BLaER1 treated with 17β-estradiol and CSF1 and Interleukin-3, amounts not matched to agents 10 nM and 100 nM (cell line): ENCODE measurements at regions not wholly inside any gene's neighbourhood (a gene's known extent, or its start where the extent isn't known, plus 50 kb on each side); places are given as distances from the start of the nearest gene placed in this dataset.

Experiments
- H3K27ac ChIP-seq, 11 experiments: shearing (Covaris generic); formaldehyde crosslinking; 2 replicates each; pipeline ENCODE4 v1.8.1; 2022
- H3K27me3 ChIP-seq, 11 experiments: shearing (Covaris generic); formaldehyde crosslinking; 2 replicates each; pipeline ENCODE4 v1.8.1; 2022
- H3K36me3 ChIP-seq, 11 experiments: shearing (Covaris generic); formaldehyde crosslinking; 2 replicates each; pipeline ENCODE4 v1.8.1; 2022
- H3K4me1 ChIP-seq, 10 experiments: shearing (Covaris generic); formaldehyde crosslinking; 2 replicates each; pipeline ENCODE4 v1.8.1; 2022
- H3K4me2 ChIP-seq, 11 experiments: shearing (Covaris generic); formaldehyde crosslinking; 2 replicates each; pipeline ENCODE4 v1.8.1; 2022
- H3K4me3 ChIP-seq, 10 experiments: shearing (Covaris generic); formaldehyde crosslinking; 2 replicates each; pipeline ENCODE4 v1.8.1; 2022
- H3K9ac ChIP-seq, 11 experiments: shearing (Covaris generic); formaldehyde crosslinking; 2 replicates each; pipeline ENCODE4 v1.8.1; 2022
- H3K9me3 ChIP-seq, 11 experiments: shearing (Covaris generic); formaldehyde crosslinking; replicated peaks in 1 of 11; 2 replicates each; pipeline ENCODE4 v1.8.1; 2022
- H4K20me1 ChIP-seq, 11 experiments: shearing (Covaris generic); formaldehyde crosslinking; 2 replicates each; pipeline ENCODE4 v1.8.1; 2022
- Cebpa-rat ChIP-seq, 11 experiments: shearing (Covaris generic); IDR thresholded peaks; 2 replicates each; pipeline ENCODE4 v1.8.1; 2022

DNA sequence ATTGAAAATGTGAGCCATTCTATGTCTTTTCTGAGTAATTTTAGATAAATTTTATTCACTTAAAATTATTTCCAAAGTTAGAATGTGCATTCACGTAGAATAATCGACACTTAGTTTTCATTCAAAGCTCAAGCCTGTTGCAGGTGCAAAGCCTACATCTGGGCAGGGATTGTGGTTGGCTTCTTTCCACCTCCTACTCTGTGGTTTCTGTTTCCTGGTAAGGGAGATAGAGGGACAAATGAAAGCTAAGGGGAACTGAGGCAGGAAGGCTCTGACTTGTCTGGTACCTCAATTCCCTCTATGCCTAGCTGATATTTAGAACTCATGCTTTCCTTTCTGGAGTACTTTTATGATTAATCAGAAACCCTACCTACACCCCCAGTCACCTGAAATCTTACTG is 251.2 kb upstream of the DPYD start:
- no peak for TF ChIP-seq Cebpa-rat (IDR thresholded peaks at IDR 0.05)
- H3K36me3 ChIP-seq: no peaks in the 10 kb centered on the region
- peak overlapping the region in 9 of 11 experiments; percentile 7 to 51 (median 34); a peak in 10 of 22 replicates for H3K4me2 ChIP-seq
- no peak overlapping the region for H3K4me3 ChIP-seq
- no peak overlapping the region for H3K27ac ChIP-seq
- H3K4me1 ChIP-seq: peaks cover 0 to 9% (median 6%) of the 10 kb centered on the region in 10 experiments; a peak in 11 of 20 replicates
- no peaks in the 10 kb centered on the region for H3K27me3 ChIP-seq
- no peak overlapping the region for H3K9ac ChIP-seq
- no peaks in the 10 kb centered on the region for H4K20me1 ChIP-seq
- no peaks in the 10 kb centered on the region for H3K9me3 ChIP-seq

DNA sequence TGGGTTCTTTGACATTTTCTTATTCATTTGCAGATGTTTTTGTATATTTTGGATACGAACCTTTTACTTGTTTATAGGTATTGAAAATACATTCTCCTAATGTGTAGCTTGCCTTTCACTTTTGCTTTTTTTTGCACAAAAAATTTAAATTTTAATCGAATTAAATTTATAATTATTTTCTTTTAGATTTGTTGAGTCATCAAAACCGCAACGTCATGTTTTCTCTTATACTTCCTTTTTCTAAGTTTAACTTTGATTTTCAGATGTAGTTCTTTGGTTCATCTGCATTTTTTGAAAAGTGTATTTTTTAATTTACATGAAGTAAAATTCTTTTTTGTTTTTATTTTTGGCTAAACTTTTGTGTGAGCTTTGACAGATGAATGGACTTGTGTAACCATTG is 243.7 kb upstream of the DPYD start:
- H3K9ac ChIP-seq: no peak overlapping the region
- peaks cover 0 to 12% (median 4%) of the 10 kb centered on the region in 10 experiments; a peak in 10 of 20 replicates for H3K4me1 ChIP-seq
- H3K4me3 ChIP-seq: no peak overlapping the region
- H3K27ac ChIP-seq: peak overlapping the region in 1 of 11 experiments; percentile 9; a peak in 2 of 22 replicates
- peak overlapping the region in 5 of 11 experiments; percentile 7 to 58 (median 25); a peak in 6 of 22 replicates for H3K4me2 ChIP-seq
- no peak for TF ChIP-seq Cebpa-rat (IDR thresholded peaks at IDR 0.05)
- no peaks in the 10 kb centered on the region for H3K27me3 ChIP-seq
- no peaks in the 10 kb centered on the region for H3K9me3 ChIP-seq
- no peaks in the 10 kb centered on the region for H3K36me3 ChIP-seq
- H4K20me1 ChIP-seq: no peaks in the 10 kb centered on the region

DNA sequence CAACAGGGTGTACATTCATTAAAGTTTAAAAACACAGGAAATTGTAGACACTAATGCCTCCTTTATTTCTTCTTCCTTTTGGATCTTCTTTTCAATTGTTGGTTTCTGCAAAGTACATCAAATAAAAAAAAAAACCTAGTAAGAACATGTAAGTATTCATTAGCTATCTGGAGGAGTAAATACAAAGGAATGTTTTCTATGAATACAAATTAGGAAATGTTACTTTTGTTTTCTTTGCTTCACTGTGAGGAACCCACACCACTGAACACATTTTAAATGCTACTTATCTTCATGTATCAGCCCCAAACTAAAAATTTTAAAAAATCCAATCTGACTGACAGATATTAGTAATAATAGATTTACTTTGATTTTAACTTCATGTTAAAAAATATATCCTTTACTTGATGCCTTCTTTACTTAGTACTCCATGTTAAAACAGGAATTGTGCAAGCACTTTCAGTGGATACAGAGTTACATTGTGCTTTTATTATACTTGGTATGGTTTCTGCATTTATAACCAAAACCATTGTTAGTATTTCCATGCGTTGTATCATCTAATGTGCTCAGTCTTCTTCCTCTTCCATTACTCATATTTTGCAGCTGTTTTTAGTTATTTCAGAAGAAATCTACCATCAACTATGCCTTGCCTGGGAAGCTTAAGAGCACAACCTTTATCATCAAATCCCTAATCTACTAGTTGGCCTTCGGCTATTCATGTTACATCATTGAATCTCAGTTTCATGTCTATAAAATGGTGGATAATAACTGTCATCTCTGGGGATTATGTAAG is 236.9 kb upstream of the DPYD start:
- no peaks in the 10 kb centered on the region for H3K27me3 ChIP-seq
- no peak overlapping the region for H3K27ac ChIP-seq

DNA sequence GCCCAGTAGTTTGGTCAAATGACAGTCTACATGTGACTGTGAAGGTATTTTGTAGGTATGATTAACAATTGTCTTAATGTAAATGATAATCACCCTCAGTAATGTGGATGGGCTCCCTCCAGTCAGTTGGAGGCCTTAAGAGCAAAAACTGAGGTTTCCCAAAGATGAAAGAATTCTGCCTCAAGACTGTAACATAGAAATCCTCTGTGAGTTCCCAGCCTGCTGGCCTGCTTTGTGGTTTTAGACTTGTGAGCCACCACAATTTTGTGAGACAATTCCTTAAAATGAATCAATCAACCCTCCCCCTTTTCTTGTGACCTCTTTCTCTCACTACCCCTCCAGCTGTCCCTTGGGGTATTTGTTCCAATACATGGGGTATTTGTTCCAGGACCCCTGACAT is 226.4 kb upstream of the DPYD start:
- H3K9ac ChIP-seq: no peak overlapping the region
- no peak for TF ChIP-seq Cebpa-rat (IDR thresholded peaks at IDR 0.05)
- no peaks in the 10 kb centered on the region for H3K4me1 ChIP-seq
- H3K36me3 ChIP-seq: no peaks in the 10 kb centered on the region
- H3K4me2 ChIP-seq: no peak overlapping the region
- H3K9me3 ChIP-seq: peaks cover 0 to 16% (median 4%) of the 10 kb centered on the region in 11 experiments; a peak in 7 of 22 replicates
- no peak overlapping the region for H3K27ac ChIP-seq
- H3K27me3 ChIP-seq: no peaks in the 10 kb centered on the region
- H3K4me3 ChIP-seq: no peak overlapping the region
- H4K20me1 ChIP-seq: no peaks in the 10 kb centered on the region

More for the DNA sequence above, 236.9 kb upstream of the DPYD start:
- no peak for TF ChIP-seq Cebpa-rat (IDR thresholded peaks at IDR 0.05)
- Histone ChIP-seq H3K9ac (no peak overlapping the region), H3K4me3 (no peak overlapping the region), H4K20me1 (no peaks in the 10 kb centered on the region), H3K4me2 (no peak overlapping the region), H3K9me3 (0 out of 22 replicates have a peak, but pooled peaks cover 0 to 4% (median 0%) of the 10 kb centered on the region in 11 experiments), H3K36me3 (no peaks in the 10 kb centered on the region), H3K4me1 (no peaks in the 10 kb centered on the region)

DNA sequence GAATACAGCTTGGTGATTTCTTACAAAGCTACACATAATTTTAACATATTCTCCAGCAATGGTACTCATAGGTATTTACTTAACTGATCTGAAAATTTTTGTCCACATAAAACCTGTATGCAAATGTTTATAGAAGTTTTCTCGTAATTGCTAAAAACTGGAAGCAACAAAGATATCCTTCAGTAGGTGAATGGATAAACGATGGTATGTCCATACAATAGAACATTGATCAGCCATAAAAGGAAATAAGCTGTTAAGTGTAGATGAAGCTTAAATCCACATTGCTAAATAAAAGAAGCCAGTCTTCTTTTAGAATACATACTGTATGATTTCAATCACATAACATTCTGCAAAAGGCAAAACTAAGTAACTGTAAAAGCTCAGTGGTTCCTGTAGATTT is 224.8 kb upstream of the DPYD start:
- Histone ChIP-seq H3K27me3 (no peaks in the 10 kb centered on the region), H3K27ac (no peak overlapping the region), H3K4me2 (no peak overlapping the region), H4K20me1 (no peaks in the 10 kb centered on the region), H3K36me3 (no peaks in the 10 kb centered on the region), H3K9ac (no peak overlapping the region), H3K9me3 (peaks cover 0 to 6% (median 0%) of the 10 kb centered on the region in 11 experiments; a peak in 2 of 22 replicates), H3K4me1 (no peaks in the 10 kb centered on the region), H3K4me3 (no peak overlapping the region)
- TF ChIP-seq Cebpa-rat (IDR thresholded peaks at IDR 0.05): no peak

DNA sequence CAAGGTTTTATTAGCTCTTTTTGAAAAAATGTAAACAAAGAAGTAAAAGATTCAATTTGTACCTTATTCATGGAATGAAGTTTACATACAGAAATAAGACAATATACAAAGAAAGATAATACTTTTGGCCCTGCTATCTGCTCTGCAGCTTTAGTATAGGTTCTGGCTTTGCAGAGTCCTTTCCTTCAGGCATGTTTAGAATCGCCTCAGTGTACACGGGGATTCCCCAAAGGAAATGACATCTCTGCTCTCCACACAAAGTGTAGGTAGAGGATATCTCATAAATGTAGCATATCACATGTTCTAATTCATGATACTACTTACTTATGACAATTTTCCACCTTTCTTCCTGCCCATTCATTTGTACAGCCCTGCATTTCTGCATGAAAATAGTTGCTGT is 222.6 kb upstream of the DPYD start:
- Histone ChIP-seq H4K20me1 (no peaks in the 10 kb centered on the region), H3K27ac (no peak overlapping the region), H3K9ac (no peak overlapping the region), H3K9me3 (no peaks in the 10 kb centered on the region), H3K4me2 (no peak overlapping the region), H3K4me3 (no peak overlapping the region), H3K27me3 (no peaks in the 10 kb centered on the region), H3K4me1 (no peaks in the 10 kb centered on the region), H3K36me3 (no peaks in the 10 kb centered on the region)
- TF ChIP-seq Cebpa-rat (IDR thresholded peaks at IDR 0.05): no peak

DNA sequence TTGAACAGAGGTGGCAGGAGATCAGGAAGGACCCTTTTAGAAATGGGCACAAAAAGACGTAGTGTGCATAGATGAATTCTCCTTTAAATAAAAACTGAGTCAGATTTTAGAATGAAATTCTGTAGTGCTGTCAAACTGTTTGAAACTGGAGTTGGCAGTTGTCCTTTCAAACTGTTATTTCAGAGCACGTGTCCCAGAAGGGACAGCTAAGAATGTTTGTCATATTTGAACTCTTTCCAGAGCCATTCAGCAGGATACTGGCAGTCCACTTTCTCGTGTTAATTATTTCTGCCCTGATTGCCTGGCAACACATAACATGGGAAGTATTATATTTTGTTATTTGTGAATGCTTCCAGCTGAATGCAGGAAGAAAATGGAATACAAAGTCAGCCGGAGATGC is 212.3 kb upstream of the DPYD start:
- Histone ChIP-seq H3K27me3 (no peaks in the 10 kb centered on the region), H3K4me1 (no peaks in the 10 kb centered on the region), H3K9me3 (no peaks in the 10 kb centered on the region), H3K27ac (no peak overlapping the region), H4K20me1 (no peaks in the 10 kb centered on the region), H3K36me3 (no peaks in the 10 kb centered on the region), H3K9ac (no peak overlapping the region), H3K4me3 (no peak overlapping the region), H3K4me2 (no peak overlapping the region)
- TF ChIP-seq Cebpa-rat (IDR thresholded peaks at IDR 0.05): no peak

DNA sequence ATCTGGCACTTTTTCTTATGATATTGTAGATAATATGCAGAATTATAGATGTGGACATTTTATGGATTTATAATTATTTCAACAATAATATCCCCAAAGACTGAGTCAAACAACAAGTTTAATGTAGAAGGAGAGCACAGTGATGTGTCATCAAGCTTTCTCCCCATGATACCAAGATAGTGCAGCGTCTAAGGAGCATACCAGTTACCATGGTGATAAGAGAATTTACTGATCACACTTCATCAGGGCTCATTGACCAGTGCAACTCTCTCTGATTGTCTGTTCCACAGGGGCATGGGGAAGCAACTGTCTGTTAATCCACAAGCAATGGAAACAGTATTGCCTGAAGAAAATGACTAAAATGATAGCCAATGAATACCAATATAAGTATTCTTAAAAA is 209.6 kb upstream of the DPYD start:
- no peak overlapping the region for H3K9ac ChIP-seq
- H3K4me1 ChIP-seq: no peaks in the 10 kb centered on the region
- no peaks in the 10 kb centered on the region for H3K9me3 ChIP-seq
- TF ChIP-seq Cebpa-rat (IDR thresholded peaks at IDR 0.05): no peak
- no peaks in the 10 kb centered on the region for H3K36me3 ChIP-seq
- H3K27me3 ChIP-seq: no peaks in the 10 kb centered on the region
- no peak overlapping the region for H3K27ac ChIP-seq
- H3K4me3 ChIP-seq: no peak overlapping the region
- H3K4me2 ChIP-seq: no peak overlapping the region
- no peaks in the 10 kb centered on the region for H4K20me1 ChIP-seq

DNA sequence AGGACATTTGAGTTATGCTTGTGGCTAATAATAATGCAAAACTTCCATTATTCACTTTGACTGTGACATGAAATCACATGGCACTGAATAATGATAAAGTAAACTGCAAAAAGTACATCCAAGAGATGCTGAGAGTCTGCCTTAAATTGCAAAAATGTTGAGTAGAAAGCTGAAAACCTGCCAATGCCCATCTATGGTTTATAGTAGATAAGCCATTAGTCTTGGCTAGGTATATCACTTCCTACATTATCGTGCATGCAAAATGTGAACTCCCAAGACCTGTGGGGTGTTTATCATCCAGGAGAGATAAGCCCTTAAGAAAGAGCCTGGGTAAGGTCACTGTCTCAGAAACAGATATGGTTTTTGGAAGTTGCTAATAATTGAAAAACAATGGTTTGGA is 208.7 kb upstream of the DPYD start:
- no peaks in the 10 kb centered on the region for H4K20me1 ChIP-seq
- no peaks in the 10 kb centered on the region for H3K27me3 ChIP-seq
- no peaks in the 10 kb centered on the region for H3K36me3 ChIP-seq
- no peaks in the 10 kb centered on the region for H3K4me1 ChIP-seq
- no peak for TF ChIP-seq Cebpa-rat (IDR thresholded peaks at IDR 0.05)
- H3K27ac ChIP-seq: no peak overlapping the region
- no peak overlapping the region for H3K9ac ChIP-seq
- H3K4me3 ChIP-seq: no peak overlapping the region
- H3K4me2 ChIP-seq: no peak overlapping the region
- H3K9me3 ChIP-seq: no peaks in the 10 kb centered on the region

DNA sequence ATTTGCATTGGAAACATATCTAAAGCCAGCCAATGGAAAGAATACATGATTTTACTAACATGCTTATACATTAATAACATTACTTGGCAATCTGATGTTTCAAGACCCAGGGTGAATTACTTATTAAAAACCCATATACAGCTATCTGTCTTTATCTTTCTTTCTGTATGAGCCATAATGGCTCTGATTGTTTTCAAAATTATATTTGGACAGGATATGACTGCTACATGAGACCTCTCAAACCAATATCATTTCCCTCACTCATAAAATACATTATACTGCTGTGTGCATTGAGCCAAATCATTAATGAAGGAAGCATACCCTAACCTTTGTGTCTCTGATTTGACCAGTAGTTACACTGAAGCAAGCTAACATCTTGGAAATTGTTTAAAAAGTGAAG is 205.9 kb upstream of the DPYD start:
- TF ChIP-seq Cebpa-rat (IDR thresholded peaks at IDR 0.05): no peak
- H3K9me3 ChIP-seq: no peaks in the 10 kb centered on the region
- no peak overlapping the region for H3K9ac ChIP-seq
- H3K27ac ChIP-seq: no peak overlapping the region
- H3K4me2 ChIP-seq: no peak overlapping the region
- no peaks in the 10 kb centered on the region for H3K27me3 ChIP-seq
- H3K4me3 ChIP-seq: no peak overlapping the region
- no peaks in the 10 kb centered on the region for H3K4me1 ChIP-seq
- no peaks in the 10 kb centered on the region for H3K36me3 ChIP-seq
- H4K20me1 ChIP-seq: no peaks in the 10 kb centered on the region
